ENCODE measurements at regions not wholly inside any gene's neighbourhood (a gene's known extent, or its start where the extent isn't known, plus 50 kb on each side); places are given as distances from the start of the nearest gene placed in this dataset.

DNA sequence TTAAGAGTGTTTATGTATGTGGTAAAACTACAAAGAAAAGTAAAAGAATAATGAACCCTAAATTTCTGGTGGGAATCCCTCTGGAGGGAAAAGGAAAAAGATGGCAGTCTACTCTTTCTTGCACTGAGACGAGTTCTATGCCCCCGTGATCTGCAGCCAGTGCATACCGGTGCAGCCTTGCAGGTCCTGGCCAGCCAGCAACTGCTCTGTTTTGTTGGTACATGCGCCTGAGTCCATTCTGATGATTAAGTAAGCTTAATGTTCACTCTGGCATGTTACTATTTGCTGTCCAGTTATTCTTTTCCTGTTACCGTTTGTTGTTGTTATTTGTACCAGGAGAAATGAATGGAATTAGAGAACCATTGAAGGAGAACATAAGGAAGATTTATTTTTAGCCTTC is 95.1 kb upstream of the TMC3 start:
- TF ChIP-seq, protein P1, sequence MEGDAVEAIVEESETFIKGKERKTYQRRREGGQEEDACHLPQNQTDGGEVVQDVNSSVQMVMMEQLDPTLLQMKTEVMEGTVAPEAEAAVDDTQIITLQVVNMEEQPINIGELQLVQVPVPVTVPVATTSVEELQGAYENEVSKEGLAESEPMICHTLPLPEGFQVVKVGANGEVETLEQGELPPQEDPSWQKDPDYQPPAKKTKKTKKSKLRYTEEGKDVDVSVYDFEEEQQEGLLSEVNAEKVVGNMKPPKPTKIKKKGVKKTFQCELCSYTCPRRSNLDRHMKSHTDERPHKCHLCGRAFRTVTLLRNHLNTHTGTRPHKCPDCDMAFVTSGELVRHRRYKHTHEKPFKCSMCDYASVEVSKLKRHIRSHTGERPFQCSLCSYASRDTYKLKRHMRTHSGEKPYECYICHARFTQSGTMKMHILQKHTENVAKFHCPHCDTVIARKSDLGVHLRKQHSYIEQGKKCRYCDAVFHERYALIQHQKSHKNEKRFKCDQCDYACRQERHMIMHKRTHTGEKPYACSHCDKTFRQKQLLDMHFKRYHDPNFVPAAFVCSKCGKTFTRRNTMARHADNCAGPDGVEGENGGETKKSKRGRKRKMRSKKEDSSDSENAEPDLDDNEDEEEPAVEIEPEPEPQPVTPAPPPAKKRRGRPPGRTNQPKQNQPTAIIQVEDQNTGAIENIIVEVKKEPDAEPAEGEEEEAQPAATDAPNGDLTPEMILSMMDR (IDR thresholded peaks at IDR 0.05): no peak
- TF ChIP-seq, protein P2, sequence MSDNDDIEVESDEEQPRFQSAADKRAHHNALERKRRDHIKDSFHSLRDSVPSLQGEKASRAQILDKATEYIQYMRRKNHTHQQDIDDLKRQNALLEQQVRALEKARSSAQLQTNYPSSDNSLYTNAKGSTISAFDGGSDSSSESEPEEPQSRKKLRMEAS (IDR thresholded peaks at IDR 0.05; ENCODE audit: low read depth): no peak
- TF ChIP-seq FOXM1 (IDR thresholded peaks at IDR 0.05; ENCODE audit: low read depth) (no peak), TAF1 (IDR thresholded peaks at IDR 0.05; ENCODE audit: borderline replicate concordance, low read depth, low read length) (no peak), RFX5 (IDR thresholded peaks at IDR 0.05; ENCODE audit: low read length) (no peak), RAD21 (IDR thresholded peaks at IDR 0.05; ENCODE audit: low read length) (no peak), FOXJ3 (CRISPR knock-in tag; IDR thresholded peaks at IDR 0.05) (no peak)
- TF ChIP-seq, protein P3, sequence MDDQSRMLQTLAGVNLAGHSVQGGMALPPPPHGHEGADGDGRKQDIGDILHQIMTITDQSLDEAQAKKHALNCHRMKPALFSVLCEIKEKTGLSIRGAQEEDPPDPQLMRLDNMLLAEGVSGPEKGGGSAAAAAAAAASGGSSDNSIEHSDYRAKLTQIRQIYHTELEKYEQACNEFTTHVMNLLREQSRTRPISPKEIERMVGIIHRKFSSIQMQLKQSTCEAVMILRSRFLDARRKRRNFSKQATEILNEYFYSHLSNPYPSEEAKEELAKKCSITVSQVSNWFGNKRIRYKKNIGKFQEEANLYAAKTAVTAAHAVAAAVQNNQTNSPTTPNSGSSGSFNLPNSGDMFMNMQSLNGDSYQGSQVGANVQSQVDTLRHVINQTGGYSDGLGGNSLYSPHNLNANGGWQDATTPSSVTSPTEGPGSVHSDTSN (IDR thresholded peaks at IDR 0.05): no peak
